DMS 273 treated with DMSO at 0.1 percent for 48 hours (cell line): ENCODE measurements at regions not wholly inside any gene's neighbourhood (a gene's known extent, or its start where the extent isn't known, plus 50 kb on each side); places are given as distances from the start of the nearest gene placed in this dataset.

Experiments used
- DNase-seq: peaks from one replicate; lab custom pipeline; 2025; lab: John Stamatoyannopoulos, UW

- DNase-seq, result no peak
Observed at GRCh38 chr12:76707772-76708171, 56.1 kb upstream of the ZDHHC17 start.

- no peak for DNase-seq
Observed at GRCh38 chr12:76708296-76708695, 55.6 kb upstream of the ZDHHC17 start.

GRCh38 chr12:76711241-76711640, 52.7 kb upstream of the ZDHHC17 start:
- no peak for DNase-seq

- no peak for DNase-seq
Observed at GRCh38 chr12:76713130-76713529, 50.8 kb upstream of the ZDHHC17 start.

GRCh38 chr12:76713986-76714385, 49.9 kb upstream of the ZDHHC17 start:
- no peak for DNase-seq
